CD8-positive, alpha-beta memory T cell (primary cell): ENCODE measurements at regions not wholly inside any gene's neighbourhood (a gene's known extent, or its start where the extent isn't known, plus 50 kb on each side); places are given as distances from the start of the nearest gene placed in this dataset.
"Not testable (repeated sequence)": the region's sequence is repeated elsewhere in the genome, so short reads cannot be mapped to it uniquely, and the experiment has no call there.

Experiments used
- CTCF ChIA-PET: fragments of 350-600 bp; sonication (Branson Sonifier 250); formaldehyde crosslinking; loops from one replicate; lab custom pipeline; 2021; ENCODE audit warnings: antibody characterized with exemption; lab: Charles Lee
- POLR2A ChIA-PET: fragments of 350-600 bp; sonication (Branson Sonifier 250); formaldehyde crosslinking; loops from one replicate; lab custom pipeline; 2021; ENCODE audit warnings: antibody characterized with exemption; lab: Charles Lee
- DNase-seq, 5 donors: peaks; one replicate each; pipeline versions ENCODE4 v3.0.0 to v3.0.0-alpha.2; 2020 to 2022; ENCODE audit warnings: mixed read lengths in 1 of 5
- H3K27ac ChIP-seq: one replicate; pipeline ENCODE4 v1.7.0; 2013; ENCODE audit warnings: low read depth, mild to moderate bottlenecking, low read length, moderate library complexity
- H3K27me3 ChIP-seq: 2 replicates; pipeline ENCODE4 v1.7.0; 2013; ENCODE audit warnings: low read length, mild to moderate bottlenecking; ENCODE audit not compliant: insufficient read depth, poor library complexity, severe bottlenecking
- H3K36me3 ChIP-seq: 2 replicates; pipeline ENCODE4 v1.7.0; 2013; ENCODE audit warnings: mild to moderate bottlenecking, low read length, moderate library complexity; ENCODE audit not compliant: insufficient read depth
- H3K4me1 ChIP-seq: 2 replicates; pipeline ENCODE4 v1.7.0; 2013; ENCODE audit warnings: mild to moderate bottlenecking, low read length, moderate library complexity; ENCODE audit not compliant: insufficient read depth
- H3K4me3 ChIP-seq: 2 replicates; pipeline ENCODE4 v1.7.0; 2013; ENCODE audit warnings: mild to moderate bottlenecking, low read length
- H3K9me3 ChIP-seq: 2 replicates; pipeline ENCODE4 v1.7.0; 2013; ENCODE audit warnings: mild to moderate bottlenecking, low read length
- H3K27ac Mint-ChIP-seq, 8 donors: one replicate each; pipeline ENCODE4 v1.8.0; 2020 to 2021; ENCODE audit warnings: mixed read lengths in 8 of 8, mild to moderate bottlenecking in 6 of 8, inconsistent platforms in 3 of 8, moderate library complexity in 3 of 8
- H3K27me3 Mint-ChIP-seq, 2 donors: one replicate each; pipeline ENCODE4 v1.8.0; 2020 to 2021; ENCODE audit warnings: mixed read lengths in 2 of 2, mild to moderate bottlenecking in 1 of 2, moderate library complexity in 1 of 2
- H3K36me3 Mint-ChIP-seq, 3 donors: one replicate each; pipeline ENCODE4 v1.8.0; 2020 to 2021; ENCODE audit warnings: mixed read lengths in 3 of 3, inconsistent platforms in 1 of 3, mild to moderate bottlenecking in 1 of 3
- H3K4me1 Mint-ChIP-seq, 3 donors: one replicate each; pipeline ENCODE4 v1.8.0; 2020 to 2021; ENCODE audit warnings: mixed read lengths in 3 of 3, inconsistent platforms in 1 of 3, mild to moderate bottlenecking in 1 of 3
- H3K4me3 Mint-ChIP-seq, 7 donors: one replicate each; pipeline ENCODE4 v1.8.0; 2020 to 2021; ENCODE audit warnings: mixed read lengths in 7 of 7, mild to moderate bottlenecking in 6 of 7, moderate library complexity in 4 of 7, inconsistent platforms in 2 of 7
- H3K9me3 Mint-ChIP-seq, 5 donors: one replicate each; pipeline ENCODE4 v1.8.0; 2020 to 2022; ENCODE audit warnings: mixed read lengths in 5 of 5, mild to moderate bottlenecking in 3 of 5, moderate library complexity in 2 of 5, inconsistent platforms in 1 of 5

- Mint-ChIP-seq H3K4me3 (no peak overlapping the region), H3K27ac (no peak overlapping the region), H3K9me3 (peaks cover 0 to 5% (median 0%) of the 10 kb centered on the region in 5 donors), H3K36me3 (no peaks in the 10 kb centered on the region), H3K27me3 (peaks cover 5 to 21% of the 10 kb centered on the region in 2 donors), H3K4me1 (no peaks in the 10 kb centered on the region)
- ChIA-PET POLR2A (no interaction called here), CTCF (no interaction called here)
- DNase-seq: no peak
- H3K4me3 ChIP-seq: no peak overlapping the region
- no peaks in the 10 kb centered on the region for H3K4me1 ChIP-seq
- no peak overlapping the region for H3K27ac ChIP-seq
- peaks cover 6% of the 10 kb centered on the region for H3K27me3 ChIP-seq
- H3K36me3 ChIP-seq: no peaks in the 10 kb centered on the region
- H3K9me3 ChIP-seq: no peaks in the 10 kb centered on the region
Observed at GRCh38 chr20:20788308-20788707, 75.9 kb upstream of the RALGAPA2 start.

GRCh38 chr20:20786428-20786827 lies 74.0 kb upstream of the RALGAPA2 start:
- no peak overlapping the region for H3K4me3 Mint-ChIP-seq
- Histone ChIP-seq H3K27ac (no peak overlapping the region), H3K36me3 (no peaks in the 10 kb centered on the region), H3K9me3 (no peaks in the 10 kb centered on the region), H3K4me1 (no peaks in the 10 kb centered on the region), H3K4me3 (no peak overlapping the region), H3K27me3 (peaks cover 6% of the 10 kb centered on the region)
- no peaks in the 10 kb centered on the region for H3K36me3 Mint-ChIP-seq
- no peak for DNase-seq
- no peaks in the 10 kb centered on the region for H3K4me1 Mint-ChIP-seq
- peaks cover 4 to 18% of the 10 kb centered on the region in 2 donors for H3K27me3 Mint-ChIP-seq
- CTCF ChIA-PET: no interaction called here
- POLR2A ChIA-PET: no interaction called here
- peaks cover 0 to 5% (median 0%) of the 10 kb centered on the region in 5 donors for H3K9me3 Mint-ChIP-seq
- no peak overlapping the region for H3K27ac Mint-ChIP-seq

GRCh38 chr20:20785226-20785625 lies 72.8 kb upstream of the RALGAPA2 start:
- POLR2A ChIA-PET: no interaction called here
- Mint-ChIP-seq H3K27ac (no peak overlapping the region), H3K4me3 (no peak overlapping the region), H3K4me1 (peaks cover 0 to 2% (median under 1%) of the 10 kb centered on the region in 3 donors), H3K9me3 (peaks cover 0 to 5% (median 0%) of the 10 kb centered on the region in 5 donors), H3K36me3 (peaks cover 0 to 2% (median 0%) of the 10 kb centered on the region in 3 donors), H3K27me3 (peaks cover 2 to 20% of the 10 kb centered on the region in 2 donors)
- Histone ChIP-seq H3K36me3 (no peaks in the 10 kb centered on the region), H3K27me3 (peaks cover 6% of the 10 kb centered on the region), H3K9me3 (no peaks in the 10 kb centered on the region), H3K4me1 (no peaks in the 10 kb centered on the region), H3K27ac (no peak overlapping the region), H3K4me3 (no peak overlapping the region)
- CTCF ChIA-PET: no interaction called here
- no peak for DNase-seq

- H3K36me3 ChIP-seq, H3K27ac Mint-ChIP-seq, DNase-seq, H3K36me3 Mint-ChIP-seq, POLR2A ChIA-PET, H3K9me3 Mint-ChIP-seq, H3K27me3 ChIP-seq, CTCF ChIA-PET, H3K4me1 ChIP-seq, H3K27ac ChIP-seq, H3K4me3 ChIP-seq, H3K4me1 Mint-ChIP-seq, H3K9me3 ChIP-seq, H3K4me3 Mint-ChIP-seq: not testable (repeated sequence)
- H3K27me3 Mint-ChIP-seq: peaks cover 2 to 21% of the 10 kb centered on the region in 2 donors
Observed at GRCh38 chr20:20784450-20784849, 72.0 kb upstream of the RALGAPA2 start.

- peaks cover 0 to 5% (median 0%) of the 10 kb centered on the region in 5 donors for H3K9me3 Mint-ChIP-seq
- CTCF ChIA-PET: no interaction called here
- peaks cover 2 to 16% of the 10 kb centered on the region in 2 donors for H3K27me3 Mint-ChIP-seq
Observed at GRCh38 chr20:20783450-20783849, 71.0 kb upstream of the RALGAPA2 start.

GRCh38 chr20:20782755-20783154 lies 70.3 kb upstream of the RALGAPA2 start:
- H3K9me3 Mint-ChIP-seq: peaks cover 0 to 5% (median 0%) of the 10 kb centered on the region in 5 donors
- ChIA-PET POLR2A (no interaction called here), CTCF (no interaction called here)
- no peak overlapping the region for H3K27ac ChIP-seq
- no peak overlapping the region for H3K4me3 Mint-ChIP-seq
- peaks cover 0 to 2% (median 1%) of the 10 kb centered on the region in 3 donors for H3K36me3 Mint-ChIP-seq
- H3K27ac Mint-ChIP-seq: no peak overlapping the region
- H3K4me1 ChIP-seq: no peaks in the 10 kb centered on the region
- no peaks in the 10 kb centered on the region for H3K36me3 ChIP-seq
- peaks cover 0 to 3% (median 2%) of the 10 kb centered on the region in 3 donors for H3K4me1 Mint-ChIP-seq
- no peaks in the 10 kb centered on the region for H3K27me3 ChIP-seq
- no peak overlapping the region for H3K4me3 ChIP-seq
- no peak for DNase-seq
- H3K27me3 Mint-ChIP-seq: peaks cover 2 to 16% of the 10 kb centered on the region in 2 donors
- H3K9me3 ChIP-seq: no peaks in the 10 kb centered on the region

More at GRCh38 chr20:20783450-20783849, 71.0 kb upstream of the RALGAPA2 start:
- Histone ChIP-seq H3K4me3 (no peak overlapping the region), H3K27me3 (peaks cover 5% of the 10 kb centered on the region), H3K36me3 (no peaks in the 10 kb centered on the region), H3K4me1 (no peaks in the 10 kb centered on the region), H3K27ac (no peak overlapping the region), H3K9me3 (no peaks in the 10 kb centered on the region)
- H3K4me1 Mint-ChIP-seq: peaks cover 0 to 3% (median 2%) of the 10 kb centered on the region in 3 donors
- no peak overlapping the region for H3K27ac Mint-ChIP-seq
- H3K36me3 Mint-ChIP-seq: peaks cover 0 to 2% (median 0%) of the 10 kb centered on the region in 3 donors
- no peak for DNase-seq
- no peak overlapping the region for H3K4me3 Mint-ChIP-seq
- POLR2A ChIA-PET: no interaction called here

- H3K27ac Mint-ChIP-seq: no peak overlapping the region
- no peak for DNase-seq
- H3K9me3 Mint-ChIP-seq: peaks cover 0 to 2% (median 0%) of the 10 kb centered on the region in 5 donors
- no peak overlapping the region for H3K4me3 Mint-ChIP-seq
- H3K36me3 Mint-ChIP-seq: peaks cover 0 to 4% (median 2%) of the 10 kb centered on the region in 3 donors
- Histone ChIP-seq H3K27ac (no peak overlapping the region), H3K4me1 (no peaks in the 10 kb centered on the region), H3K27me3 (no peaks in the 10 kb centered on the region), H3K36me3 (no peaks in the 10 kb centered on the region), H3K4me3 (no peak overlapping the region), H3K9me3 (no peaks in the 10 kb centered on the region)
- ChIA-PET POLR2A (no interaction called here), CTCF (no interaction called here)
- peaks cover 0 to 3% (median 2%) of the 10 kb centered on the region in 3 donors for H3K4me1 Mint-ChIP-seq
- peaks cover 2 to 17% of the 10 kb centered on the region in 2 donors for H3K27me3 Mint-ChIP-seq
Observed at GRCh38 chr20:20782231-20782630, 69.8 kb upstream of the RALGAPA2 start.

- Histone ChIP-seq H3K36me3 (no peaks in the 10 kb centered on the region), H3K27me3 (no peaks in the 10 kb centered on the region), H3K4me3 (no peak overlapping the region), H3K27ac (no peak overlapping the region), H3K9me3 (no peaks in the 10 kb centered on the region), H3K4me1 (no peaks in the 10 kb centered on the region)
- H3K4me1 Mint-ChIP-seq: peaks cover 0 to 3% (median 2%) of the 10 kb centered on the region in 3 donors
- peaks cover 0 to 6% (median 0%) of the 10 kb centered on the region in 5 donors for H3K9me3 Mint-ChIP-seq
- no peak for DNase-seq
- CTCF ChIA-PET: no interaction called here
- POLR2A ChIA-PET: no interaction called here
- peaks cover 0 to 4% (median 2%) of the 10 kb centered on the region in 3 donors for H3K36me3 Mint-ChIP-seq
- peaks cover 8 to 22% of the 10 kb centered on the region in 2 donors for H3K27me3 Mint-ChIP-seq
- no peak overlapping the region for H3K4me3 Mint-ChIP-seq
- no peak overlapping the region for H3K27ac Mint-ChIP-seq
Observed at GRCh38 chr20:20781029-20781428, 68.6 kb upstream of the RALGAPA2 start.
